ENCODE measurements at regions not wholly inside any gene's neighbourhood (a gene's known extent, or its start where the extent isn't known, plus 50 kb on each side); places are given as distances from the start of the nearest gene placed in this dataset.

- intact Hi-C loops (cut with micrococcal nuclease) = no loop called here
- H2AFZ ChIP-seq (ENCODE audit: insufficient read depth, low read depth, low read length, poor library complexity, severe bottlenecking) = no peak overlapping the region
- no peaks in the 10 kb centered on the region for H3K36me3 Mint-ChIP-seq
- no peaks in the 10 kb centered on the region for H3K4me1 Mint-ChIP-seq
- no peaks in the 10 kb centered on the region for H3K4me1 ChIP-seq (ENCODE audit: control insufficient read depth in 1 of 2, insufficient read depth in 2 of 2, low read length in 2 of 2)
- no peaks in the 10 kb centered on the region for H3K79me2 ChIP-seq (ENCODE audit: insufficient read depth, low read length)
- H3K27ac ChIP-seq (ENCODE audit: low read depth in 1 of 2, low read length in 2 of 2) = no peak overlapping the region
- H3K27ac Mint-ChIP-seq = no peak overlapping the region
- H4K20me1 ChIP-seq (ENCODE audit: insufficient read depth, low read length) = no peaks in the 10 kb centered on the region
- WGBS (ENCODE audit: insufficient coverage) = no CpG with 5 or more reads among the region's 2 CpGs
- no peak overlapping the region for H3K9ac ChIP-seq (ENCODE audit: insufficient read depth, low read length, poor library complexity, severe bottlenecking)
- H3K9me3 Mint-ChIP-seq = peaks cover 0 to 13% (median 4%) of the 10 kb centered on the region in 7 donors
- H3K4me3 Mint-ChIP-seq = no peak overlapping the region
- no peak overlapping the region for H3K4me3 ChIP-seq (replicated peaks in 1 of 3; ENCODE audit: low read depth in 2 of 3, low read length in 3 of 3)
- DNase-seq = no peak
- no peaks in the 10 kb centered on the region for H3K36me3 ChIP-seq (replicated peaks in 1 of 2; ENCODE audit: control insufficient read depth in 1 of 2, insufficient read depth in 2 of 2, low read length in 2 of 2)
- H3K4me2 ChIP-seq (replicated peaks; ENCODE audit: extremely low read depth, low read length, poor library complexity, severe bottlenecking) = no peak overlapping the region
- H3K27me3 ChIP-seq (ENCODE audit: control insufficient read depth in 2 of 2, insufficient read depth in 2 of 2, low read length in 2 of 2) = no peaks in the 10 kb centered on the region
- H3K27me3 Mint-ChIP-seq (ENCODE audit: low read depth in 3 of 3) = no peaks in the 10 kb centered on the region
- TF ChIP-seq CTCF (IDR thresholded peaks at IDR 0.05) = no peak
- peaks cover 0 to 7% of the 10 kb centered on the region in 2 donors for H3K9me3 ChIP-seq (replicated peaks in 1 of 2; ENCODE audit: control insufficient read depth in 1 of 2, insufficient read depth in 1 of 2, low read length in 2 of 2)
Measured at GRCh38 chr3:1469687-1470086, 376.9 kb downstream of the CNTN6 start.

- H3K79me2 ChIP-seq (ENCODE audit: insufficient read depth, low read length) = no peaks in the 10 kb centered on the region
- H3K27ac ChIP-seq (ENCODE audit: low read depth in 1 of 2, low read length in 2 of 2) = no peak overlapping the region
- DNase-seq = no peak
- WGBS (ENCODE audit: insufficient coverage) = 94% methylated on average over 13 of the region's 13 CpGs
- no peak overlapping the region for H2AFZ ChIP-seq (ENCODE audit: insufficient read depth, low read depth, low read length, poor library complexity, severe bottlenecking)
- no peaks in the 10 kb centered on the region for H4K20me1 ChIP-seq (ENCODE audit: insufficient read depth, low read length)
- H3K27me3 ChIP-seq (ENCODE audit: control insufficient read depth in 2 of 2, insufficient read depth in 2 of 2, low read length in 2 of 2) = no peaks in the 10 kb centered on the region
- Mint-ChIP-seq H3K27me3 (ENCODE audit: low read depth in 3 of 3) (peaks cover 0 to 2% (median 1%) of the 10 kb centered on the region in 3 donors), H3K4me3 (no peak overlapping the region), H3K9me3 (peaks cover 5 to 16% (median 12%) of the 10 kb centered on the region in 7 donors), H3K36me3 (no peaks in the 10 kb centered on the region), H3K4me1 (no peaks in the 10 kb centered on the region), H3K27ac (no peak overlapping the region)
- no peak overlapping the region for H3K4me3 ChIP-seq (replicated peaks in 1 of 3; ENCODE audit: low read depth in 2 of 3, low read length in 3 of 3)
- intact Hi-C loops (cut with micrococcal nuclease) = no loop called here
- no peaks in the 10 kb centered on the region for H3K4me1 ChIP-seq (ENCODE audit: control insufficient read depth in 1 of 2, insufficient read depth in 2 of 2, low read length in 2 of 2)
- peaks cover 11 to 14% of the 10 kb centered on the region in 2 donors for H3K9me3 ChIP-seq (replicated peaks in 1 of 2; ENCODE audit: control insufficient read depth in 1 of 2, insufficient read depth in 1 of 2, low read length in 2 of 2)
- no peak overlapping the region for H3K9ac ChIP-seq (ENCODE audit: insufficient read depth, low read length, poor library complexity, severe bottlenecking)
- no peak for TF ChIP-seq CTCF (IDR thresholded peaks at IDR 0.05)
- H3K4me2 ChIP-seq (replicated peaks; ENCODE audit: extremely low read depth, low read length, poor library complexity, severe bottlenecking) = no peak overlapping the region
- H3K36me3 ChIP-seq (replicated peaks in 1 of 2; ENCODE audit: control insufficient read depth in 1 of 2, insufficient read depth in 2 of 2, low read length in 2 of 2) = no peaks in the 10 kb centered on the region
Measured at GRCh38 chr3:1477669-1478068, 384.8 kb downstream of the CNTN6 start.
